Type B pancreatic cell (in vitro differentiated cells): ENCODE measurements at regions not wholly inside any gene's neighbourhood (a gene's known extent, or its start where the extent isn't known, plus 50 kb on each side); places are given as distances from the start of the nearest gene placed in this dataset.
"Not testable (repeated sequence)": the region's sequence is repeated elsewhere in the genome, so short reads cannot be mapped to it uniquely, and the experiment has no call there.

ENCODE experiments used
- DNase-seq: peaks from one replicate; pipeline ENCODE4 v3.0.0; 2021; ENCODE audit warnings: mixed read lengths; ENCODE audit not compliant: unreplicated experiment; ENCODE audit errors: extremely low spot score
- H3K27ac Mint-ChIP-seq: 2 replicates; pipeline ENCODE4 v1.8.0; 2021; ENCODE audit warnings: mild to moderate bottlenecking, mixed read lengths
- H3K27me3 Mint-ChIP-seq: 2 replicates; pipeline ENCODE4 v1.8.0; 2021; ENCODE audit warnings: mixed read lengths
- H3K36me3 Mint-ChIP-seq: 2 replicates; pipeline ENCODE4 v1.8.0; 2021; ENCODE audit warnings: mixed read lengths
- H3K4me1 Mint-ChIP-seq: one replicate; pipeline ENCODE4 v1.8.0; 2021; ENCODE audit warnings: mixed read lengths; ENCODE audit not compliant: unreplicated experiment
- H3K4me3 Mint-ChIP-seq: 2 replicates; pipeline ENCODE4 v1.8.0; 2021; ENCODE audit warnings: mild to moderate bottlenecking, mixed read lengths
- H3K9me3 Mint-ChIP-seq: 2 replicates; pipeline ENCODE4 v1.8.0; 2021; ENCODE audit warnings: mixed read lengths
- TF ChIP-seq, protein P1 (sequence below): fragments of 200-600 bp; sonication (generic); conservative IDR thresholded peaks from 2 replicates; pipeline ENCODE4 v1.5.0; 2021; ENCODE audit warnings: antibody characterized with exemption, mild to moderate bottlenecking

DNA sequence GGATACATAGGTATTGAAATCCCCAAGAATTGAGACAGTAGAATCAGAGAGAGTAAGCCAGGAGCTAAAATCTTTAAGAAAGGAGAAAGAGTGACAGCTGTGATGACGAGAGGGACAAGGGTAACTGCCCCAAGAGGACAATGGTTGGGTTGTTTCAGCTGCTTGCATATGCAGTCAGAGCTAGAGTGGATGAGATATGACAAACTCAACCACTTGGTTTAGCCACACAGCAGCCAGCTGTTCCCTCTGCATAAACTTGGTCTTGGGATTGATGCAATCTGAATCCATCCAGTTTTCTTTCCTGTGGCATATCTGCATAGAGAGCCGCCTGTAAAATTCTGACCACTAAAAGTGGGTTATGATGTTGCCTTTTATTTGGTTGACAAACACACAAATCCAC lies 100.7 kb downstream of the ZNF622 start:
- peaks cover 33% of the 10 kb centered on the region for H3K27me3 Mint-ChIP-seq
- no peak overlapping the region for H3K27ac Mint-ChIP-seq
- no peaks in the 10 kb centered on the region for H3K9me3 Mint-ChIP-seq
- no peaks in the 10 kb centered on the region for H3K4me1 Mint-ChIP-seq
- no peaks in the 10 kb centered on the region for H3K36me3 Mint-ChIP-seq
- H3K4me3 Mint-ChIP-seq, result no peak overlapping the region
- DNase-seq, result no peak
- TF ChIP-seq, protein P1, sequence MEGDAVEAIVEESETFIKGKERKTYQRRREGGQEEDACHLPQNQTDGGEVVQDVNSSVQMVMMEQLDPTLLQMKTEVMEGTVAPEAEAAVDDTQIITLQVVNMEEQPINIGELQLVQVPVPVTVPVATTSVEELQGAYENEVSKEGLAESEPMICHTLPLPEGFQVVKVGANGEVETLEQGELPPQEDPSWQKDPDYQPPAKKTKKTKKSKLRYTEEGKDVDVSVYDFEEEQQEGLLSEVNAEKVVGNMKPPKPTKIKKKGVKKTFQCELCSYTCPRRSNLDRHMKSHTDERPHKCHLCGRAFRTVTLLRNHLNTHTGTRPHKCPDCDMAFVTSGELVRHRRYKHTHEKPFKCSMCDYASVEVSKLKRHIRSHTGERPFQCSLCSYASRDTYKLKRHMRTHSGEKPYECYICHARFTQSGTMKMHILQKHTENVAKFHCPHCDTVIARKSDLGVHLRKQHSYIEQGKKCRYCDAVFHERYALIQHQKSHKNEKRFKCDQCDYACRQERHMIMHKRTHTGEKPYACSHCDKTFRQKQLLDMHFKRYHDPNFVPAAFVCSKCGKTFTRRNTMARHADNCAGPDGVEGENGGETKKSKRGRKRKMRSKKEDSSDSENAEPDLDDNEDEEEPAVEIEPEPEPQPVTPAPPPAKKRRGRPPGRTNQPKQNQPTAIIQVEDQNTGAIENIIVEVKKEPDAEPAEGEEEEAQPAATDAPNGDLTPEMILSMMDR, result no peak

DNA sequence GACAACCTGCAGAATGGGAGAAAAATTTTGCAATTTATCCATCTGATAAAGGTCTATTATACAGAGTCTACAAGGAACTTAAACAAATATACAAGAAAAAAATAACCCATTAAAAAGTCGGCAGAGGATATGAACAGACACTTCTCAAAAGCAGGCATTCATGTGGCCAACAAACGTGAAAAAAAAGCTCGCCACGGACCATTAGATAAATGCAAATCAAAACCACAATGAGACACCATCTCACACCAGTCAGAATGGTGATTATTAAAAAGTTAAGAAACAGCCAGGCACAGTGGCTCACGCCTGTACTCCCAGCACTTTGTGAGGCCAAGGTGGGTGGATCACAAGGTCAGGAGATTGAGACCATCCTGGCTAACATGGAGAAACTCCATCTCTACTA lies 112.2 kb downstream of the ZNF622 start:
- not testable (repeated sequence) for H3K27ac Mint-ChIP-seq, H3K4me1 Mint-ChIP-seq, H3K36me3 Mint-ChIP-seq, DNase-seq, H3K4me3 Mint-ChIP-seq, H3K27me3 Mint-ChIP-seq, H3K9me3 Mint-ChIP-seq

DNA sequence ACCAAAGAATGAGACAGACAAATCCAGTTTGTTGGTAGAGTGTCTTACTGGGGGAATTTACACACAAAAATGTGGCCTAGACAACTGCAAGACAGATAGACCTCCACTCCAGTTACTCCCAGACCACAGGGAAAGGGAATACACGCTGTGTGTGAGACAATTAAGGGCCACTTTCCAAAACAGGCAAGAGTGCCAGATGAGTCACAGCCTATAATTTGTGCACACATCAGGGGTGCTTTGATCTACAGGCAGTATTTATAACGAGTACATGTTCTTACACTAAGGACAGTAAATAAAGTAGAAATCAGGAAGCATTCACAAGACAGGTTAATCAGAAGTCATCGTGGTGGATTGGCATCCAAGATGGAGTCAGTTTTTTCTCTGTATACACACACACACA lies 114.8 kb downstream of the ZNF622 start:
- Mint-ChIP-seq H3K9me3 (peaks cover 5% of the 10 kb centered on the region), H3K27ac (no peak overlapping the region), H3K4me1 (no peaks in the 10 kb centered on the region), H3K27me3 (peaks cover 3% of the 10 kb centered on the region), H3K4me3 (no peak overlapping the region), H3K36me3 (no peaks in the 10 kb centered on the region)
- TF ChIP-seq, protein P1, result no peak
- DNase-seq, result no peak

DNA sequence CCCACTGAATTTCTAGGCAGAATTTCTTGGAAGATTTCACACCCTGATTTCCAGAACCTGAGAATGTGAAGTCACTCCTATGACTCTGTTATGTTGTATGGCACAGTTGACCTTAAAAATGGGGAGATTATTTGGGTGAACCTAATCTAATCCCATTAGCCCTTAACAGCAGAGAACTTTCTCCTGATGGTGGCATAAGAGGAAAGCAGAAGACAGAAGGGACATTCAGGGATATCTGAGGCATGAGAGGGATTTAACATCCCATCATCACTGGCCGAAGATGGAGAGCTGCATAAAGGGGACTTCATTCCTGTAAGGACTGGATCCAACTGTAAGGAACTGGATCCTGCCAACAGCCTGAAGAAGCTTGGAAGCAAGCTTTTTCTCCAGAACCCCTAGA lies 119.2 kb downstream of the ZNF622 start:
- TF ChIP-seq, protein P1, result no peak
- Mint-ChIP-seq H3K27me3 (peaks cover 9% of the 10 kb centered on the region), H3K27ac (no peak overlapping the region), H3K4me3 (no peak overlapping the region), H3K9me3 (no peaks in the 10 kb centered on the region), H3K36me3 (no peaks in the 10 kb centered on the region), H3K4me1 (no peaks in the 10 kb centered on the region)
- DNase-seq, result no peak

DNA sequence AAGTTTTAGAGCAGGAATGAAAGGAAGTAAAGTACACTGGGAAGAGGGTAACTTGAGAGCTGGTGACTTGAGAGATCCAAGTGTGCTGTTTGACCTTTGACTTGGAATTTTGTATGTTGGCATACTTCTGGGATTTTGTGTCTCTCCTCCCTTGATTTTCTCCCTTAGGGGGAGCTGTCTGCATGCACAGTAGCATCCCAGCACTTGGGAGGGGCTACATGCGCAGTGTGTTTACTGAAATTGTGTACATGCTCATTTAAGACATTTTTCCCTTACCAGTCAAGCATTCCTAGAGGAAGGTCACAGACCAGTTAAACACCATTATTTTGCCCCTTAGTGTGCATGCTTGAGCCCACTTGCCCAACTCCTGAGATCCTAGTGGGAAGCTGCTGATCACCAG lies 120.1 kb downstream of the ZNF622 start:
- H3K27ac Mint-ChIP-seq, result no peak overlapping the region
- H3K4me1 Mint-ChIP-seq, result no peaks in the 10 kb centered on the region
- no peaks in the 10 kb centered on the region for H3K36me3 Mint-ChIP-seq
- H3K4me3 Mint-ChIP-seq, result no peak overlapping the region
- no peaks in the 10 kb centered on the region for H3K9me3 Mint-ChIP-seq
- H3K27me3 Mint-ChIP-seq, result peaks cover 9% of the 10 kb centered on the region
- TF ChIP-seq, protein P1, result no peak
- no peak for DNase-seq

DNA sequence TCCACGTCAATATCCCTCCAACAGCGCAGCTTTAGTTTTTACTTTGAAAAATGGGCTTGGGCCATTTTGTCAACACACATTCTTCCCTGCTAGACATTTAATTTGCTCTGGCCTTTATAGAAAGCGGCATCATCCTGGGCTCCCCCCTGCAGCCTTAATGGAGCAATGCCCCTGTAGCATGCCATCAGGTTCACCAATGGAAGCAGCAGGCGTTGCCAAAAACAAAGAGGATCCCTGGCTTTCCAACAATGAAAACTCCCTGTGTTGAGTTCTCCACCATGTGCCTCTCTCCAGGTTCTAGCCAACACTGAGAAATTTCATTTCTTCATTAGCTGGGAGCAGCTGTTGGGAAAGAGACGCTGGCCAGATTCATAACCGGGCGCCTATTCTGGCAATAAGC lies 139.5 kb downstream of the ZNF622 start:
- Mint-ChIP-seq H3K36me3 (no peaks in the 10 kb centered on the region), H3K4me3 (no peak overlapping the region), H3K27me3 (peaks cover 3% of the 10 kb centered on the region), H3K27ac (no peak overlapping the region), H3K4me1 (no peaks in the 10 kb centered on the region), H3K9me3 (no peaks in the 10 kb centered on the region)
- no peak for DNase-seq
- TF ChIP-seq, protein P1, result no peak
